ENCODE measurements at regions not wholly inside any gene's neighbourhood (a gene's known extent, or its start where the extent isn't known, plus 50 kb on each side); places are given as distances from the start of the nearest gene placed in this dataset.

DNA sequence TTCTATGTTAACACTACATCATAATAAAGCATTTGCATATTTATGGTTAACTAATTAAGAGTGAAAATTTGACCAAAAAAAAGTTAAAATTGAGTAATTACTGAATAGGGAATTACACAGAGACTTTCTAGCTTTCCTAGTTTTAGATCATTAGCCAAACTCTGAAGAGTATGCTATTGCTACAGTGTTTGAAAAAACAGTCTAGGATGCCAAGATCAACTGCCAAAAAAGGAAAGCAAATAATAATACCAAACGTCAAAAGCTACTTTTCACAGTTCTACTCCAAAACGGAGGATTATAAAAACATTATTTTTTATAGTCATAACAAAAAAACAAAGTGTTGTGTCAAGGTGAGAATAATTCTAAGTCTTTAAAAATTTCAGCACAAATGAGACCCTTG, 359.8 kb upstream of the CTSO start:
- no peak for DNase-seq
- intact Hi-C loops (cut with DNase I) = no loop called here
- TF ChIP-seq, protein P1, sequence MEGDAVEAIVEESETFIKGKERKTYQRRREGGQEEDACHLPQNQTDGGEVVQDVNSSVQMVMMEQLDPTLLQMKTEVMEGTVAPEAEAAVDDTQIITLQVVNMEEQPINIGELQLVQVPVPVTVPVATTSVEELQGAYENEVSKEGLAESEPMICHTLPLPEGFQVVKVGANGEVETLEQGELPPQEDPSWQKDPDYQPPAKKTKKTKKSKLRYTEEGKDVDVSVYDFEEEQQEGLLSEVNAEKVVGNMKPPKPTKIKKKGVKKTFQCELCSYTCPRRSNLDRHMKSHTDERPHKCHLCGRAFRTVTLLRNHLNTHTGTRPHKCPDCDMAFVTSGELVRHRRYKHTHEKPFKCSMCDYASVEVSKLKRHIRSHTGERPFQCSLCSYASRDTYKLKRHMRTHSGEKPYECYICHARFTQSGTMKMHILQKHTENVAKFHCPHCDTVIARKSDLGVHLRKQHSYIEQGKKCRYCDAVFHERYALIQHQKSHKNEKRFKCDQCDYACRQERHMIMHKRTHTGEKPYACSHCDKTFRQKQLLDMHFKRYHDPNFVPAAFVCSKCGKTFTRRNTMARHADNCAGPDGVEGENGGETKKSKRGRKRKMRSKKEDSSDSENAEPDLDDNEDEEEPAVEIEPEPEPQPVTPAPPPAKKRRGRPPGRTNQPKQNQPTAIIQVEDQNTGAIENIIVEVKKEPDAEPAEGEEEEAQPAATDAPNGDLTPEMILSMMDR (IDR thresholded peaks at IDR 0.05) = no peak
- TF ChIP-seq POLR2AphosphoS5 (IDR thresholded peaks at IDR 0.05) = no peak
- no peak for TF ChIP-seq EP300 (IDR thresholded peaks at IDR 0.05)
- TF ChIP-seq POLR2A (IDR thresholded peaks at IDR 0.05) = no peak
- peaks cover 0 to 27% (median 17%) of the 10 kb centered on the region in 4 donors for H3K4me1 ChIP-seq
- no peak overlapping the region for H3K4me3 ChIP-seq
- no peaks in the 10 kb centered on the region for H3K36me3 ChIP-seq
- WGBS, 2 donors = 23 to 58% methylated on average over 2 of the region's 2 CpGs
- peak overlapping the region in 2 of 4 donors; percentile 8 to 54 for H3K27ac ChIP-seq
- H3K27me3 ChIP-seq = no peaks in the 10 kb centered on the region
- H3K9me3 ChIP-seq = no peaks in the 10 kb centered on the region

DNA sequence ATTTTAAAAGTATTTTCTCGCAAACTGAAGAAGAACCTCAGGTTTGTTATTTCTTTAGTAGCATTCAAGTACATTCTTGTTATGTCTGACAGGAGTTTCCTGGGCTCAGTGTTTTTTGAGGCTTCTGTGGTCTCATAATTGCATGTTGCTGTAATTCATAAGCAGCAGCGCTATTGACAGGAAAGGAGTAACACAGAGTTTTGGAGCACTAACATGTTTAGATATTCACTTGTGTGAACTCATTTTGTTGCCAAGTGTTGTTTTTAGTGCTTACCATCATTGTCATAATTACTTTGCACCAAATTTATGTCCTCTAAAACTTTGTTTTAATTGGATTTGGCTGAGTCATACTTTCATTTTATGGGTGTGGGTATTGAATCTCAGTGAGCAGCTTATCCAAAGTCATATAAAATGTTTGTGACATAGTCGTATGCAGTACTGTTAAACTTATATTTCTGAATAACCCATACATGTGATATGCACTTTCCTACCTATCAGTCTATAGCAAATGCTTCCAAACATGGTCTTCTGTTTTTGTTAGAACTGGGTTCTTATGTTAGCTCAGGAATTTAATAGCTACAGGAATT, 358.7 kb upstream of the CTSO start:
- no peak for DNase-seq
- Histone ChIP-seq H3K27ac (peak overlapping the region in 2 of 4 donors; percentile 8 to 54), H3K27me3 (no peaks in the 10 kb centered on the region), H3K4me3 (no peak overlapping the region), H3K4me1 (peaks cover 0 to 31% (median 17%) of the 10 kb centered on the region in 4 donors), H3K9me3 (no peaks in the 10 kb centered on the region), H3K36me3 (no peaks in the 10 kb centered on the region)
- intact Hi-C loops (cut with DNase I) = no loop called here
- TF ChIP-seq POLR2AphosphoS5 (IDR thresholded peaks at IDR 0.05) (no peak), EP300 (IDR thresholded peaks at IDR 0.05) (no peak), POLR2A (IDR thresholded peaks at IDR 0.05) (no peak)
- TF ChIP-seq, protein P1 (IDR thresholded peaks at IDR 0.05) = no peak
- 37 to 44% methylated on average over 3 of the region's 3 CpGs for WGBS, 2 donors

DNA sequence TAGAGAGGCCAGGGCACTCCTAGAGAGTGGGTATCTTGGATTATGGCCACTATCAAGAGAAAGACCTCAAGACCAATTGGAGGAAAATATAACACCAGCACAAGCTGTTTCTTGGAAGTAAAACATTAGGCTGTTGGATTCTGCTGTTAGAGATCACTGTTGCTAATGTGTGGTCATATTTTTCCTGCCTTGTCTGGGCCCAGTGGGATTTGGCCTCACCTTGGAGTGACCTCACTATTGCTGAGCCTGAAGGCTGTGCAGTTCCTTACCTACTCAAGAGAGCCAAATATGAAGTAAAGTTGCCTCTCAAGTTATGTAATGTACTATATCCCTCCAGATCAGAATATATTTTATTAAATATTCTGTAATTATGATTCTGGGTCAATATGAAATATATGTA, 355.4 kb upstream of the CTSO start:
- Histone ChIP-seq H3K4me3 (no peak overlapping the region), H3K27ac (no peak overlapping the region), H3K9me3 (no peaks in the 10 kb centered on the region), H3K36me3 (no peaks in the 10 kb centered on the region), H3K27me3 (no peaks in the 10 kb centered on the region), H3K4me1 (peaks cover 0 to 42% (median 18%) of the 10 kb centered on the region in 4 donors)
- no peak for DNase-seq
- TF ChIP-seq POLR2AphosphoS5 (IDR thresholded peaks at IDR 0.05) (no peak), EP300 (IDR thresholded peaks at IDR 0.05) (no peak), POLR2A (IDR thresholded peaks at IDR 0.05) (no peak)
- TF ChIP-seq, protein P1 (IDR thresholded peaks at IDR 0.05) = no peak
- intact Hi-C loops (cut with DNase I) = no loop called here

DNA sequence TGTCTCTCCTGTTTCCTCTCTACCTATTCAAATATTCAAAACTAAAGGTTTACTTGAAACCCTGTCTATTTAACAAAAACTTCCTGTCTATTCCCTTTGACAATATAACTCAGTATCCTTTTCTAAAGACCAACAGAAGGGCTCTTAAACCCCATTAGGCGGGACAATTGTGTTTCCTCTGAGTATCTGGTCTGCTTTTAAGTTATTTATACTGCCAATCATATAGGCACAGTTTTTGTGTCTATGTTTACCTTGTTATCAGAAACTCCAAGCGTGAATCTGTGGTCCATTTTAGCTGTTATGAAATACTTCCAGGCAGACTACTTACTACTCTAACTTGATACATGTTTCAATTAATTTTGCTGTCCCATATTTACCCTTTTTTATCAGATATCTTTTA, 350.0 kb upstream of the CTSO start:
- intact Hi-C loops (cut with DNase I) = no loop called here
- WGBS, 2 donors = 73 to 83% methylated on average over 2 of the region's 2 CpGs
- DNase-seq = no peak
- no peaks in the 10 kb centered on the region for H3K36me3 ChIP-seq
- TF ChIP-seq, protein P1 (IDR thresholded peaks at IDR 0.05) = no peak
- TF ChIP-seq EP300 (IDR thresholded peaks at IDR 0.05) (no peak), POLR2A (IDR thresholded peaks at IDR 0.05) (no peak), POLR2AphosphoS5 (IDR thresholded peaks at IDR 0.05) (no peak)
- no peak overlapping the region for H3K4me3 ChIP-seq
- H3K27me3 ChIP-seq = no peaks in the 10 kb centered on the region
- peaks cover 0 to 23% (median 11%) of the 10 kb centered on the region in 4 donors for H3K4me1 ChIP-seq
- no peak overlapping the region for H3K27ac ChIP-seq
- no peaks in the 10 kb centered on the region for H3K9me3 ChIP-seq

DNA sequence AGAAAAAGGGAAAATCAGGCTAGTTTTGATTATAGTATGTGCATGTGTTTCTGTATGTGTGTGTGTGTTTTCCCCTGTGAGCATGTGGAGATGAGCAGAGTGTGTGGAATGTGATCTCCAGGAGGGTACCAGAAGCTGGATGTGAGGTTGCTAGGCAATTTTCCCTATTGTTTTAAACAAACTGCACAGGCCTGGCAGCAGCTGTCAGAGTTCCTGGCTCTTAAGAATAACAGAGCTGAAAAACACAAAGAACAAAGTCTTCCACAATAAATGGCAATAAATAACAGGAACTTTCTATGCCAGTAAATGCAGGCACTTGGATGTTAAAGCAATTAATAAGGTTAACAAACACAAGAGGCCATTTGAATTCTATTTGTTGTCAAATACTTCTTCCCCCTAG, 344.6 kb upstream of the CTSO start:
- TF ChIP-seq EP300 (IDR thresholded peaks at IDR 0.05) (peak in 3 of 4 donors; percentile 17 to 86 (median 43)), POLR2AphosphoS5 (IDR thresholded peaks at IDR 0.05) (peak; percentile 40 to 88 (median 76))
- TF ChIP-seq, protein P1 (IDR thresholded peaks at IDR 0.05) = no peak
- peak overlapping the region in 2 of 4 donors; percentile 67 to 70 for H3K27ac ChIP-seq
- intact Hi-C loops (cut with DNase I) = loop anchor here (5.0 to 10.0 kb wide), 2 partner anchors 106 to 333 kb away; no protein-coding TSS in a partner anchor
- no peaks in the 10 kb centered on the region for H3K27me3 ChIP-seq
- no peaks in the 10 kb centered on the region for H3K36me3 ChIP-seq
- H3K4me3 ChIP-seq = no peak overlapping the region
- peak; percentile 87 for DNase-seq
- H3K9me3 ChIP-seq = no peaks in the 10 kb centered on the region
- H3K4me1 ChIP-seq = peaks cover 0 to 36% (median 20%) of the 10 kb centered on the region in 4 donors

Data from sigmoid colon (tissue), 6 donors.